ENCODE measurements at regions not wholly inside any gene's neighbourhood (a gene's known extent, or its start where the extent isn't known, plus 50 kb on each side); places are given as distances from the start of the nearest gene placed in this dataset.
"Not testable (repeated sequence)": the region's sequence is repeated elsewhere in the genome, so short reads cannot be mapped to it uniquely, and the experiment has no call there.

DNA sequence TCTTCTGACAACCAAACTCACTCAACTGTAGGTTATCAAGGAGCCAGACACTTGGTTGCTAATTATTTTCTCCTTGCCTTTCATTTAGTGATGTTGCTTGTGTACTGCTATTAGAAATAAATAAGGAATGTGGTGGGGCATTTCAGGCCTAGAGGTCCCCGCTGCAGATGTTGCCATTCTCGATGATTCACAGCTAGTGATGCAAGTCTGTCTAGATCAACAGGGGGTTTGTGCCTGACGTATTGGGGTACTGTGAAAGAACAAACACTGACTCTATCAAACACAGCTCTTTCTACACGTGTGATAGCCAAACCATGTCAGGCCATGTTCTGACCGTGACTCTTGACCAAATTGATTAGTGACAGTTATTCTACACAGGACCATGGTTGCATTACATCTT lies 144.7 kb downstream of the OSTF1 start:
- no peak overlapping the region for H3K4me3 Mint-ChIP-seq
- H3K36me3 Mint-ChIP-seq (ENCODE audit: low read depth): peaks cover 6% of the 10 kb centered on the region
- H3K27ac Mint-ChIP-seq: no peak overlapping the region
- no peaks in the 10 kb centered on the region for H3K4me1 Mint-ChIP-seq (ENCODE audit: low read depth)
- no peak for DNase-seq
- CTCF ChIA-PET: no interaction called here
- peaks cover 16% of the 10 kb centered on the region for H3K9me3 Mint-ChIP-seq
- intact Hi-C loops (cut with micrococcal nuclease): no loop called here
- H3K27me3 Mint-ChIP-seq (ENCODE audit: low read depth): no peaks in the 10 kb centered on the region

DNA sequence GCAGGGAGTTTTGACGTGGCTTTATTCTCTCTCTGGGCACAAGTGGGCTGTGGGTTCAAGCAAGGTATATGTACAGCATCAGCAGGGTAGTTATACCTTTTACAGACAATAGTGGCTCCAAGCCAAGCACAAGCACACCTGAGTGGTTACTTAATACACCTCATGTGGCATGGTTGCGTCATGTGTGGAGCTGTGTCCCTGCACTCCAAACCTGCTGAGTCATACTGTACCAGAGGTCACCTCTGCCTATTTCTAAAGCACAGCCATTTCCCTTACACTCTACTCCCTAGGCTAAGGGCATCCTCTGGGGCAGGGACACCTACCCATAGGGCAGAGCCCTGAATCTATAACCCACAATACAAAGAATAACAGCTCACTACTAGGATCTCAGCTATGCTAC lies 147.3 kb downstream of the OSTF1 start:
- peaks cover 6% of the 10 kb centered on the region for H3K36me3 Mint-ChIP-seq (ENCODE audit: low read depth)

DNA sequence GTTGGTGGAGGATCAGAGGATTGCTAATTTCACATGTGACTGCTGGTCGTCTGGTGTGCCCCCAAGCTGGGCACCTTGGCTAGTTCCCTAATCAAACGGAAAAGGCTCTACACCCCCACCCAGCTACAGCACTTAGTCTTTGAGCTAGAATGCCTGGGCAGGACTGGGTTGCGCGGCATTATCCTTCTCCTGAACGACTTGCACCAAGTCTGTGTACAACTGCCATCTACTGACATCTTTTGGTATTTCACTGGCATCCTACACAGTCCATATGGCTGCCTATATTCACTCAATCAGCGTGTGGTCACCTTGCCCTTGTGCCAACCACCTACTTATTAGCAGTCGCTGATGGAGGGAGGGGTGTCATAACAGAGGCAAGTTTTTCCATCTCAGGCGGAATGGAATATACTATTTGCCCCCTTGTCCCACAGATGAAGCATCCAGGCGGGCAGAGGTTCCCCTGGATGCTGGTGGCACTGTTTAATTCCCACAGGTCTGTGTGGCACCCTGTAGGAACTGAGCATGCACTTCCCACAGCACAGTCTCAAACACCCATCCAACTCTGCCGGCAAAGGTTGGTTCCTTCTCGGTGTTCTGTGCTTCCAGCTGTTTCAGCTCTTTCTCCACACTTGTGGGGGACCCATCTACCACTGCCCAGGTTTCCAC lies 150.1 kb downstream of the OSTF1 start:
- peaks cover 6% of the 10 kb centered on the region for H3K36me3 Mint-ChIP-seq (ENCODE audit: low read depth)
- DNase-seq: peak; percentile 58
- CTCF ChIA-PET: interaction anchor here (0.6 to 2.6 kb wide), 10 partner anchors 10 to 880 kb away, joined by 3 to 15 read pairs (median 4); no protein-coding TSS in a partner anchor

More for the DNA sequence above, 147.3 kb downstream of the OSTF1 start:
- H3K4me1 Mint-ChIP-seq (ENCODE audit: low read depth): no peaks in the 10 kb centered on the region
- peaks cover 16% of the 10 kb centered on the region for H3K9me3 Mint-ChIP-seq
- CTCF ChIA-PET: interaction anchor here (1.0 kb wide), 1 partner anchor 35 kb away, joined by 5 read pairs; no protein-coding TSS in a partner anchor
- no peak overlapping the region for H3K27ac Mint-ChIP-seq
- DNase-seq: no peak
- no peaks in the 10 kb centered on the region for H3K27me3 Mint-ChIP-seq (ENCODE audit: low read depth)
- intact Hi-C loops (cut with micrococcal nuclease): no loop called here
- no peak overlapping the region for H3K4me3 Mint-ChIP-seq

DNA sequence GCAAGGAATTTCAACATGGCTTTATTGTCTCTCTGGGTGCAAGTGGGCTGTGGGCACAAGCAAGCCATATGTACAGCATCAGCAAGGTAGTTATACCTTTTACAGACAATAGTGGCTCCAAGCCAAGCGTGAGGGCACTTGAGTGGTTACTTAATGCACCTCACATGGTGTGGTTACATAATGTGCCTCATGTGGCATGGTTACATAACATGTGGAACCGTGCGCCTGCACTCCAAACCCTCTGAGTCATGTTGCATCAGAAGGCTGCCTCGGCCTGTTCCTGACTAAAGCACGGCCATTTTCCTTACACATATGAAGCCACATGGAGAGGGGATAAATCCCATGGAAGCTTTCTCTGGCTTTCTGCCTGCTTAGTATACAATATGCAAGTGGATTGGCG lies 150.9 kb downstream of the OSTF1 start:
- CTCF ChIA-PET: interaction anchor here (0.6 to 2.0 kb wide), 7 partner anchors 27 to 467 kb away, joined by 3 to 6 read pairs (median 4); no protein-coding TSS in a partner anchor
- DNase-seq: no peak
- H3K9me3 Mint-ChIP-seq: peaks cover 14% of the 10 kb centered on the region
- no peak overlapping the region for H3K4me3 Mint-ChIP-seq
- H3K27me3 Mint-ChIP-seq (ENCODE audit: low read depth): no peaks in the 10 kb centered on the region
- H3K4me1 Mint-ChIP-seq (ENCODE audit: low read depth): no peaks in the 10 kb centered on the region
- intact Hi-C loops (cut with micrococcal nuclease): loop anchor here (2.0 kb wide), 1 partner anchor 152 kb away; no protein-coding TSS in a partner anchor
- no peak overlapping the region for H3K27ac Mint-ChIP-seq
- H3K36me3 Mint-ChIP-seq (ENCODE audit: low read depth): peaks cover 6% of the 10 kb centered on the region

More for the DNA sequence above, 150.1 kb downstream of the OSTF1 start:
- Mint-ChIP-seq H3K27ac (no peak overlapping the region), H3K27me3 (ENCODE audit: low read depth) (no peaks in the 10 kb centered on the region), H3K9me3 (peaks cover 16% of the 10 kb centered on the region), H3K4me1 (ENCODE audit: low read depth) (no peaks in the 10 kb centered on the region), H3K4me3 (no peak overlapping the region)
- intact Hi-C loops (cut with micrococcal nuclease): loop anchor here (1.0 to 2.0 kb wide), 6 partner anchors 37 to 461 kb away; no protein-coding TSS in a partner anchor

DNA sequence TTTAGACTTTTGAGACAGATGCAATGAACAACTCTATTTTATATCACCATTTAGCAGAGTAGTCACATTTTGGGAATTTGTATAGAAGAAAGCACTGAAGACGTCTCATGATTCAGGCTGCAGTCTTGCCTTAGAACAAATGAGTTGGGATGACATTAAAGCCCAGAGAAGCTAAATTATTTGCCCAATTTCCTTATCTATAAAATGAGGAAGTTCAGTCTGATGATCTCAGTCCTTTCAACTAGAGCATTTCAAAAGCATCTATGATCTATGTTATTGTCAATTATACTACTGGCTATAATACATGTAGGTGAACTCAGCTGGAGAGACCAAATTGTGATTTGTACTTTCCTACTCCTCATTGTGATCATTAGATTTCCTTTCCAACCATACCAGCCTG lies 154.1 kb downstream of the OSTF1 start:
- Mint-ChIP-seq H3K27me3 (ENCODE audit: low read depth) (no peaks in the 10 kb centered on the region), H3K36me3 (ENCODE audit: low read depth) (no peaks in the 10 kb centered on the region), H3K27ac (no peak overlapping the region), H3K4me1 (ENCODE audit: low read depth) (no peaks in the 10 kb centered on the region), H3K4me3 (no peak overlapping the region), H3K9me3 (peaks cover 6% of the 10 kb centered on the region)
- intact Hi-C loops (cut with micrococcal nuclease): no loop called here
- no peak for DNase-seq
- CTCF ChIA-PET: interaction anchor here (0.5 to 0.8 kb wide), 3 partner anchors 197 to 612 kb away, joined by 3 to 4 read pairs (median 4); no protein-coding TSS in a partner anchor

DNA sequence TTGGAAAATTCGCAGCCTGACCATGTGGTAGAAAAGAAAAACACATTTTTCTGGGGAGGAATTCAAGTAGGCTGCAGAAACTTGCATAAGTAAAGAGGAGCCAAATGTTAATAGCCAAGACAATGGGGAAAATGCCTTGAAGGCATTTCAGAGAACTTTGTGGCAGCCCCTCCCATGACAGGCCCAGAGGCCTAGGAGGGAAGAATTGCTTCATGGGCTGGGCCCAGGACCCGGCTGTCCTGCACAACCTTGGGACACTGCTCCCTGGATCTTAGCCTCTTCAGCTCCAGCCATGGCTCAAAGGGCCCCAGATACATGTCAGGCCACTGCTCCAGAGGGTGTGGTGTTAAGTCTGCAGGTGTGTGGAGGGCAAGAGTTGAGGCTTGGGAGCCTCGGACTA lies 158.6 kb downstream of the OSTF1 start:
- CTCF ChIA-PET: no interaction called here
- Mint-ChIP-seq H3K9me3 (peaks cover 26% of the 10 kb centered on the region), H3K4me1 (ENCODE audit: low read depth) (no peaks in the 10 kb centered on the region), H3K36me3 (ENCODE audit: low read depth) (peaks cover 9% of the 10 kb centered on the region), H3K4me3 (no peak overlapping the region), H3K27ac (no peak overlapping the region), H3K27me3 (ENCODE audit: low read depth) (no peaks in the 10 kb centered on the region)
- no peak for DNase-seq
- intact Hi-C loops (cut with micrococcal nuclease): no loop called here

DNA sequence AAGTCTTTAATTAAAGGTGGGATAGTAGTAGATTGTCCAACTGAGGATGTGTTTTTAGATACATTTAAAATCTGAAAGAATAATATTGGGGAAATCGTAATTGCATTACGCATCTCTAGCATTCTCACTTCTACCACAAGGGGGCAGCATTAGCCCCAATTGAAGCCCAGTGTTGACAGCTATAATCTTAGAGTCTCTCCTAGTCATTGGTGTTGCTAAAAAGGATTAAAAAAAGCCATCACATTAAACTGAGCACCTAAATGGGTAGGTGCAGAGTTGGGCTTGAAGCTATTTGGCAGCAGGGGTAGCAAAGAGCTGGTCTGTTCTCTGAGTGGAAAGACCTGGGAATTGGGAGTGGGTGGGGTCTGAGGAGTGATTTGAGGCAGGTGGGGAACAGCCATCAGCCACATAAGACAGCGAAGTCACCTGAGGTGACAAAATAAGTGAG lies 177.2 kb downstream of the OSTF1 start:
- Mint-ChIP-seq H3K27me3 (ENCODE audit: low read depth) (no peaks in the 10 kb centered on the region), H3K36me3 (ENCODE audit: low read depth) (no peaks in the 10 kb centered on the region), H3K4me1 (ENCODE audit: low read depth) (no peaks in the 10 kb centered on the region), H3K27ac (no peak overlapping the region), H3K9me3 (no peaks in the 10 kb centered on the region), H3K4me3 (no peak overlapping the region)
- intact Hi-C loops (cut with micrococcal nuclease): loop anchor here (2.0 to 5.0 kb wide), 2 partner anchors 592 to 1037 kb away; no protein-coding TSS in a partner anchor
- peak; percentile 71 for DNase-seq
- CTCF ChIA-PET: interaction anchor here (0.6 to 1.8 kb wide), 12 partner anchors 12 to 1037 kb away, joined by 3 to 7 read pairs (median 4); no protein-coding TSS in a partner anchor

DNA sequence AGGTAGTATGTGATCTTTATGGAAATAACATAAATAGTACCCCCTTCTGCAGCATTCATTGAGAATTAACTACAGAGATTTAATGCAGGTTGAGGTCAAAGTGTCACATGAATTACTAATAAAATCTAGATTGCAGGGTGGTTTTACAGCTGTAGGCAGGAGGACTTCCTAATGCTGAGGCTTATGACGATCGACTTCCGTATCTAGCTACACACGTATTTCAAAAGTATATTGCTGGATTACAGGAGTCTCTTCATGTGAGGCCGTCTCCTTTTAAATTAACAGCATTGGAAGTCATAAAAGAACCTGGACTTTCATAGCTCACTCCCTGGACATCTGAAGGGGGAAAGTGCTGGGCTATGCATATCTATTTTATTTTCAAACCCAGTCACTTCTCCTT lies 180.9 kb downstream of the OSTF1 start:
- Mint-ChIP-seq H3K4me1 (ENCODE audit: low read depth) (no peaks in the 10 kb centered on the region), H3K27ac (no peak overlapping the region), H3K36me3 (ENCODE audit: low read depth) (peaks cover 2% of the 10 kb centered on the region), H3K27me3 (ENCODE audit: low read depth) (no peaks in the 10 kb centered on the region), H3K9me3 (peaks cover 12% of the 10 kb centered on the region), H3K4me3 (no peak overlapping the region)
- intact Hi-C loops (cut with micrococcal nuclease): loop anchor here (5.0 kb wide), 1 partner anchor 588 kb away; no protein-coding TSS in a partner anchor
- no peak for DNase-seq
- CTCF ChIA-PET: interaction anchor here (0.7 kb wide), 1 partner anchor 1039 kb away, joined by 3 read pairs; no protein-coding TSS in a partner anchor

DNA sequence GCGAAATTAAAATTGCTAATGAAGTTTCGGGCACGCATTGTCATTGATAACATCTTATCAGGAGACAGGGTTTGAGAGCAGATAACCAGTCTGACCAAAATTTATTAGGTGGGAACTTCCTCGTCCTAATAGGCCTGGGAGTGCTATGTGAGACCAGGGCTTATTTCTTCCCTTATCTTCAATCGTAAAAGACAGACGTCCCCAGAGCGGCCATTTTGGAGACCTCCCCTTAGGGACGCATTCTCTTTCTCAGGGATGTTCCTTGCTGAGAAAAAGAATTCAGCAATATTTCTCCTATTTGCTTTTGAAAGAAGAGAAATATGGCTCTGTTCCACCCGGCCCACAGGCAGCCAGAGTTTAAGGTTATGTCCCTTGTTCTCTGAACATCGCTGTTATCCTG lies 184.7 kb downstream of the OSTF1 start:
- peaks cover 12% of the 10 kb centered on the region for H3K9me3 Mint-ChIP-seq
- H3K4me3 Mint-ChIP-seq; CTCF ChIA-PET; DNase-seq; intact Hi-C loops (cut with micrococcal nuclease); H3K27ac Mint-ChIP-seq; H3K4me1 Mint-ChIP-seq (ENCODE audit: low read depth); H3K36me3 Mint-ChIP-seq (ENCODE audit: low read depth); H3K27me3 Mint-ChIP-seq (ENCODE audit: low read depth): not testable (repeated sequence)

DNA sequence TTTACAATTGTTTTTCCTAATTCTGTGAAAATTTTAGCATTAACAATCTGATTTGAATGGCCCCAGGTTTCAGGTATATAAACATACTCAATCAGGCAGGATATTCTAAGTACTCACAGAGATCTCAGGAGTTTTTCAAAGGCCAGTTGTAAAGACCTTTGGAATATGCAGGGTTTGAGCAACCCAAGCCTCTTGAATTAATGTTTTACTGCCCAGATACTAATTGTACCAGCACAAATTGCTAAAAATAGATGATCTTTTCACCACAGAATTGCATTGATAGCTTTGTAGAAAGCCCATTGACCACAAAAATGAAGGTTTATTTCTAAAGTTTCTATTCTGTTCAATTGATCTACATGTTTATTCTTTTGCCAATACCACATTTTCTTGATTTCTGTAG lies 186.5 kb downstream of the OSTF1 start:
- intact Hi-C loops (cut with micrococcal nuclease): no loop called here
- Mint-ChIP-seq H3K4me3 (no peak overlapping the region), H3K36me3 (ENCODE audit: low read depth) (peaks cover 9% of the 10 kb centered on the region), H3K9me3 (peaks cover 12% of the 10 kb centered on the region), H3K4me1 (ENCODE audit: low read depth) (no peaks in the 10 kb centered on the region), H3K27me3 (ENCODE audit: low read depth) (no peaks in the 10 kb centered on the region), H3K27ac (no peak overlapping the region)
- DNase-seq: no peak
- CTCF ChIA-PET: no interaction called here

DNA sequence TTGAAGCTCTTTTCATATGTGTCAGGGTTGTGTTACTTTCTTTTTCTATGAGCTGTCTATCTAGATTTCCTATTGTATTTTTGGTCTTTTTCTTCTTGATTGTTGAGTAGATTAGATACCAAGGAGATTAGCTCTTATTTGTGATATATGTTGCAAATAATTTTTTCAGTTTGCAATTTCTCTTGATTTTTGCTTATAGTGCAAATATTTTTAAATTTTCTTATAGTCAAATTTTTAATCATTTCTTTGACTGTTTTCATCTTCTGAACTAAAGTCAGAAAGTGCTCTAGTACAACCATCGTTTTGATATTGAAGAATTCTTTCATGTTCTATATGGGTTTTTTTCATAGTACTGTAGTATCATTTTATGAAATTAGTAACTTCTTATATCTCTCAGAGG lies 193.7 kb downstream of the OSTF1 start:
- DNase-seq: no peak
- no peak overlapping the region for H3K4me3 Mint-ChIP-seq
- H3K27me3 Mint-ChIP-seq (ENCODE audit: low read depth): no peaks in the 10 kb centered on the region
- H3K27ac Mint-ChIP-seq: no peak overlapping the region
- peaks cover 6% of the 10 kb centered on the region for H3K9me3 Mint-ChIP-seq
- intact Hi-C loops (cut with micrococcal nuclease): no loop called here
- CTCF ChIA-PET: no interaction called here
- peaks cover 8% of the 10 kb centered on the region for H3K36me3 Mint-ChIP-seq (ENCODE audit: low read depth)
- H3K4me1 Mint-ChIP-seq (ENCODE audit: low read depth): no peaks in the 10 kb centered on the region

DNA sequence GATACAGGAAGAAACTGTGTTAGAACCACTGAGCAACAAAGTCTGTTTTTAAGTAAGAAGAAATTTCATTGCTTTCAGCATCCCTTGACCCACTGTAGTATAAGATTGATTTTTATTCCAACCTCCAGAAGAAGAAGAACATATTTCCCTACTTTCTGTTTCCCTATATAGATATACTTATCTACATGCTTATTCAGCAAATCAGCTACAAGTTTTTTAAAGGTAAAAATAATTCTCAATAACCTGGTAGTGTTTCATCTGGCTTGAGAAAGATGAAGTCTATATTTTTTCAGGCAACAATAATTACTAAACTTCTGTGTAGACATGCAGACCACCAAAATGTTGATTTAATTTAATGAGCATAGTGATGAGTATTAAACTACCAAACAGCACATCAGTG lies 201.0 kb downstream of the OSTF1 start:
- no peaks in the 10 kb centered on the region for H3K36me3 Mint-ChIP-seq (ENCODE audit: low read depth)
- DNase-seq: no peak
- no peak overlapping the region for H3K4me3 Mint-ChIP-seq
- no peaks in the 10 kb centered on the region for H3K27me3 Mint-ChIP-seq (ENCODE audit: low read depth)
- CTCF ChIA-PET: no interaction called here
- H3K9me3 Mint-ChIP-seq: peaks cover 6% of the 10 kb centered on the region
- no peak overlapping the region for H3K27ac Mint-ChIP-seq
- intact Hi-C loops (cut with micrococcal nuclease): no loop called here
- no peaks in the 10 kb centered on the region for H3K4me1 Mint-ChIP-seq (ENCODE audit: low read depth)

DNA sequence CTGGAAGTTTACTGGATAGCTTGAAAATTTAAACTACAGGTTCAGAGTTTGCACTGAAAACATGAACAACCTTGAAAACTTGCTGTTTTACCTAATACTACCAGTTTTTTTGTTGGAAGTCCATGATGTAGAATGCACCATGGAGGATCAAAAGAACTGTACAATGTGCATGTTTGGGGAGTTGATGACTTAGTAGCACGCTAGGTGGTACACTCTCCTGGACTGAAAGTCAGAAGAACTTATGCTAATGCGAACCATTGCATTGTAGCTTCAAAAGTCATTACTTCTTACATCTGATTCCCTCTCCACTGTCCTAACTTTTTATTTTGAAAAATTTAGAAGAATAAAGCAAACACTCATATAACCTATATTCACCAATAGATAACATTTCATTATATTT lies 211.0 kb downstream of the OSTF1 start:
- peaks cover 3% of the 10 kb centered on the region for H3K9me3 Mint-ChIP-seq
- H3K4me3 Mint-ChIP-seq: no peak overlapping the region
- intact Hi-C loops (cut with micrococcal nuclease): no loop called here
- H3K4me1 Mint-ChIP-seq (ENCODE audit: low read depth): no peaks in the 10 kb centered on the region
- H3K36me3 Mint-ChIP-seq (ENCODE audit: low read depth): peaks cover 2% of the 10 kb centered on the region
- no peaks in the 10 kb centered on the region for H3K27me3 Mint-ChIP-seq (ENCODE audit: low read depth)
- CTCF ChIA-PET: no interaction called here
- no peak overlapping the region for H3K27ac Mint-ChIP-seq
- DNase-seq: no peak

Measured in activated naive CD4-positive, alpha-beta T cell treated with anti-CD3 and anti-CD28 coated beads for 36 hours (primary cell).